Choroid plexus epithelial cell (primary cell): ENCODE measurements at regions not wholly inside any gene's neighbourhood (a gene's known extent, or its start where the extent isn't known, plus 50 kb on each side); places are given as distances from the start of the nearest gene placed in this dataset.

Source experiments
- DNase-seq: peaks from one replicate; pipeline ENCODE4 v3.0.0-alpha.2; 2010; ENCODE audit warnings: low read depth
- H3K4me3 ChIP-seq: 2 replicates; pipeline ENCODE4 v1.5.1; 2011; ENCODE audit warnings: low read depth, mild to moderate bottlenecking, control low read depth, low read length, moderate library complexity
- CTCF ChIP-seq: conservative IDR thresholded peaks from 2 replicates; pipeline ENCODE4 v1.5.1; 2011; ENCODE audit warnings: low read depth, mild to moderate bottlenecking, control low read depth, inconsistent platforms, low read length, moderate library complexity

- DNase-seq, result peak; percentile 59
- no peak overlapping the region for H3K4me3 ChIP-seq
- TF ChIP-seq CTCF, result no peak
These were observed 379.9 kb upstream of the PDE3A start for GRCh38 chr12:19988459-19988873.

- no peak for TF ChIP-seq CTCF
- DNase-seq, result no peak
- no peak overlapping the region for H3K4me3 ChIP-seq
These were observed 379.4 kb upstream of the PDE3A start for GRCh38 chr12:19988948-19989347.

- no peak for DNase-seq
- no peak overlapping the region for H3K4me3 ChIP-seq
- no peak for TF ChIP-seq CTCF
These were observed 377.2 kb upstream of the PDE3A start for GRCh38 chr12:19991146-19991545.

GRCh38 chr12:19992311-19992710, 376.0 kb upstream of the PDE3A start:
- DNase-seq, result no peak
- no peak for TF ChIP-seq CTCF
- H3K4me3 ChIP-seq, result no peak overlapping the region

- H3K4me3 ChIP-seq, result no peak overlapping the region
- peak; percentile 41 for DNase-seq
- TF ChIP-seq CTCF, result peak; percentile 42
These were observed 373.4 kb upstream of the PDE3A start for GRCh38 chr12:19994968-19995367.

GRCh38 chr12:19997656-19998400, 370.5 kb upstream of the PDE3A start:
- H3K4me3 ChIP-seq, result no peak overlapping the region
- TF ChIP-seq CTCF, result no peak
- DNase-seq, result peak; percentile 23

GRCh38 chr12:19998411-19998810, 369.9 kb upstream of the PDE3A start:
- no peak overlapping the region for H3K4me3 ChIP-seq
- TF ChIP-seq CTCF, result no peak
- no peak for DNase-seq
